PC-3 (cell line): ENCODE measurements at regions not wholly inside any gene's neighbourhood (a gene's known extent, or its start where the extent isn't known, plus 50 kb on each side); places are given as distances from the start of the nearest gene placed in this dataset.

ENCODE experiments used
- ATAC-seq: fragments of 200-7000 bp; cut with Tn5 transposase; 2 replicates; pipeline ENCODE4 v1.9.1; 2020; ENCODE audit warnings: mild to moderate bottlenecking, moderate library complexity
- BruUV-seq: library from RNA; stranded (reverse); fragments of 400-500 nt; replicated peaks from 2 replicates; lab custom pipeline; 2021; lab: Mats Ljungman, UMichigan
- CTCF ChIA-PET: fragments of 300-600 bp; sonication (Branson Sonifier 250); formaldehyde crosslinking; loops from one replicate; lab custom pipeline; 2022; ENCODE audit warnings: antibody characterized with exemption; lab: Charles Lee
- POLR2A ChIA-PET: fragments of 300-600 bp; sonication (Branson Sonifier 250); formaldehyde crosslinking; loops from one replicate; lab custom pipeline; 2022; ENCODE audit warnings: antibody characterized with exemption; ENCODE audit not compliant: unreplicated experiment; lab: Charles Lee
- DNase-seq: peaks from one replicate; pipeline ENCODE4 v3.0.0-alpha.2; 2015
- H2AFZ ChIP-seq: fragments of 300-600 bp; sonication (generic); 2 replicates; pipeline ENCODE4 v1.6.0; 2016; ENCODE audit warnings: antibody characterized with exemption, low read length
- H3F3A ChIP-seq: fragments of 300-600 bp; sonication (generic); one replicate; pipeline ENCODE4 v1.6.0; 2017; ENCODE audit warnings: antibody characterized with exemption, low read length, control low read depth, mild to moderate bottlenecking; ENCODE audit not compliant: unreplicated experiment
- H3K27ac ChIP-seq: fragments of 300-600 bp; sonication (generic); 2 replicates; pipeline ENCODE4 v1.5.1; 2016; ENCODE audit warnings: mild to moderate bottlenecking, low read length
- H3K27me3 ChIP-seq: fragments of 300-600 bp; sonication (generic); 2 replicates; pipeline ENCODE4 v1.6.1; 2016; ENCODE audit warnings: low read length, mixed read lengths
- H3K36me3 ChIP-seq: fragments of 300-600 bp; sonication (generic); 2 replicates; pipeline ENCODE4 v1.6.1; 2016; ENCODE audit warnings: low read depth, mixed run types, low read length, mixed read lengths
- H3K4me1 ChIP-seq: fragments of 300-600 bp; sonication (generic); 2 replicates; pipeline ENCODE4 v1.5.1; 2016; ENCODE audit warnings: low read length; ENCODE audit not compliant: insufficient read depth
- H3K4me2 ChIP-seq: fragments of 300-600 bp; sonication (generic); 2 replicates; pipeline ENCODE4 v1.6.0; 2016; ENCODE audit warnings: low read length
- H3K4me3 ChIP-seq: fragments of 300-600 bp; sonication (generic); 2 replicates; pipeline ENCODE4 v1.5.1; 2016; ENCODE audit warnings: mild to moderate bottlenecking, low read length, mixed read lengths
- H3K79me2 ChIP-seq: fragments of 300-600 bp; sonication (generic); 2 replicates; pipeline ENCODE4 v1.6.1; 2017; ENCODE audit warnings: low read length, mixed read lengths
- H3K9ac ChIP-seq: fragments of 300-600 bp; sonication (generic); 2 replicates; pipeline ENCODE4 v1.6.0; 2016; ENCODE audit warnings: mild to moderate bottlenecking, low read length
- H3K9me2 ChIP-seq: fragments of 300-600 bp; sonication (generic); replicated peaks from 2 replicates; pipeline ENCODE4 v1.6.1; 2016; ENCODE audit warnings: mixed run types, low read length, mixed read lengths
- H3K9me3 ChIP-seq: fragments of 300-600 bp; sonication (generic); 2 replicates; pipeline ENCODE4 v1.6.1; 2016; ENCODE audit warnings: low read length, mixed read lengths
- H4K20me1 ChIP-seq: fragments of 300-600 bp; sonication (generic); 2 replicates; pipeline ENCODE4 v1.6.1; 2016; ENCODE audit warnings: low read length, mixed read lengths
- EZH2 ChIP-seq: fragments of 300-600 bp; sonication (generic); IDR thresholded peaks from one replicate; pipeline ENCODE4 v1.6.1; 2017; ENCODE audit warnings: antibody characterized with exemption, mild to moderate bottlenecking, low read length; ENCODE audit not compliant: unreplicated experiment
- EZH2phosphoT487 ChIP-seq: fragments of 300-600 bp; sonication (generic); IDR thresholded peaks from 2 replicates; pipeline ENCODE4 v1.6.1; 2018; ENCODE audit warnings: mild to moderate bottlenecking, antibody characterized with exemption, low read length, borderline replicate concordance
- intact Hi-C: fragments of 100-400 bp; cut with micrococcal nuclease; formaldehyde crosslinking; loops from 2 replicates; pipeline ENCODE4 v1.9.0; 2023
- TF ChIP-seq, protein P1 (sequence below): fragments of 300-600 bp; sonication (generic); conservative IDR thresholded peaks from 2 replicates; pipeline ENCODE4 v1.5.1; 2017; ENCODE audit warnings: antibody characterized with exemption, low read depth, mild to moderate bottlenecking, low read length

- Histone ChIP-seq H3K9ac (no peak overlapping the region), H3K9me2 (no peaks in the 10 kb centered on the region), H3K36me3 (no peaks in the 10 kb centered on the region), H2AFZ (no peak overlapping the region), H3K4me3 (no peak overlapping the region), H3K9me3 (0 out of 2 replicates have a peak, but pooled peaks cover 5% of the 10 kb centered on the region), H3K27ac (no peak overlapping the region), H3K4me2 (no peak overlapping the region), H4K20me1 (no peaks in the 10 kb centered on the region), H3K79me2 (no peaks in the 10 kb centered on the region), H3K27me3 (no peaks in the 10 kb centered on the region), H3K4me1 (no peaks in the 10 kb centered on the region), H3F3A (no peaks in the 10 kb centered on the region)
- intact Hi-C loops: no loop called here
- ATAC-seq (no peak), DNase-seq (no peak)
- POLR2A ChIA-PET: no interaction called here
- CTCF ChIA-PET: no interaction called here
- BruUV-seq: no TSS peak
- TF ChIP-seq EZH2phosphoT487: no peak
- TF ChIP-seq EZH2: no peak
- TF ChIP-seq, protein P1, sequence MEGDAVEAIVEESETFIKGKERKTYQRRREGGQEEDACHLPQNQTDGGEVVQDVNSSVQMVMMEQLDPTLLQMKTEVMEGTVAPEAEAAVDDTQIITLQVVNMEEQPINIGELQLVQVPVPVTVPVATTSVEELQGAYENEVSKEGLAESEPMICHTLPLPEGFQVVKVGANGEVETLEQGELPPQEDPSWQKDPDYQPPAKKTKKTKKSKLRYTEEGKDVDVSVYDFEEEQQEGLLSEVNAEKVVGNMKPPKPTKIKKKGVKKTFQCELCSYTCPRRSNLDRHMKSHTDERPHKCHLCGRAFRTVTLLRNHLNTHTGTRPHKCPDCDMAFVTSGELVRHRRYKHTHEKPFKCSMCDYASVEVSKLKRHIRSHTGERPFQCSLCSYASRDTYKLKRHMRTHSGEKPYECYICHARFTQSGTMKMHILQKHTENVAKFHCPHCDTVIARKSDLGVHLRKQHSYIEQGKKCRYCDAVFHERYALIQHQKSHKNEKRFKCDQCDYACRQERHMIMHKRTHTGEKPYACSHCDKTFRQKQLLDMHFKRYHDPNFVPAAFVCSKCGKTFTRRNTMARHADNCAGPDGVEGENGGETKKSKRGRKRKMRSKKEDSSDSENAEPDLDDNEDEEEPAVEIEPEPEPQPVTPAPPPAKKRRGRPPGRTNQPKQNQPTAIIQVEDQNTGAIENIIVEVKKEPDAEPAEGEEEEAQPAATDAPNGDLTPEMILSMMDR: no peak
These were observed 195.4 kb upstream of the C1orf174 start for GRCh38 chr1:4095433-4095971.

DNA sequence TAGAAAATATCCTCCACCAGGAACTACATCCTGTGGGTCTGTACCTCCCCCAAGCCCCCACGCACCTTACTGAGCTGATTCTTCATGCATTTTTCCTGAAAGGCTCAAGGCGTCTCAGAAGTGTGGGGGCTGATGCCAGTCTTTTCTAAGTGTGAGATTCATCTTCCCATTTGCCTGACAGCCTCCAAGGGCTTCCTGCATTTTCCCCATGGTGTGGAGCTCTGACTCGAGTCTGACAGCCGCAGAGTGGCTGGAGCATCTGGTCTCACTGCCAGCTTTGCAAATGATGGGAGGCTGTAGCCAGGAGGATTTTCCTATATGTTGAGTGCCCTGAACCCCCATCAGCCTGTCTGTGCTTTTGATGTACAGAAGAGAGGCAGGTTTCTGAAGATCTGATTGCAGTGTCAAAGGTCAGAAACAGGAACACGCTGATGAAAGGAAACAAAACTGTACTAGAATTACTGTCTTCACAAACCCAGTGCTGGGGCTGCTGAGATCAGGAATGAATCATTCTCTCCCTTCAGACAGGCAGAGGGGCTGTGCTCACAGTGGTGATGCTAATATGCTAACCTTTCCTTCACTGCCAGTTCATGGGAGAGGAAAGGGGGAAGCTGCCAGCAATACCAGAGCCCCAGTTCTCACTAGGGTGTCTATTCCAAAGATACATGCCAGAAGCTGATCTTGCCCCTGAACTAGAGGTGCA lies 201.5 kb upstream of the C1orf174 start:
- Histone ChIP-seq H4K20me1 (no peaks in the 10 kb centered on the region), H3K4me1 (no peaks in the 10 kb centered on the region), H2AFZ (no peak overlapping the region), H3F3A (no peaks in the 10 kb centered on the region), H3K27ac (no peak overlapping the region), H3K9me3 (0 out of 2 replicates have a peak, but pooled peaks cover 5% of the 10 kb centered on the region), H3K79me2 (no peaks in the 10 kb centered on the region), H3K9ac (no peak overlapping the region), H3K27me3 (peaks cover 23% of the 10 kb centered on the region), H3K9me2 (no peaks in the 10 kb centered on the region), H3K36me3 (no peaks in the 10 kb centered on the region), H3K4me3 (no peak overlapping the region), H3K4me2 (no peak overlapping the region)
- intact Hi-C loops: no loop called here
- no TSS peak for BruUV-seq
- ATAC-seq (no peak), DNase-seq (no peak)
- ChIA-PET POLR2A (no interaction called here), CTCF (no interaction called here)
- TF ChIP-seq, protein P1: no peak
- TF ChIP-seq EZH2: no peak
- no peak for TF ChIP-seq EZH2phosphoT487

- no peak overlapping the region for H3K4me2 ChIP-seq
- H3F3A ChIP-seq: no peaks in the 10 kb centered on the region
- no peaks in the 10 kb centered on the region for H3K9me3 ChIP-seq
- H4K20me1 ChIP-seq: no peaks in the 10 kb centered on the region
- ChIA-PET CTCF (no interaction called here), POLR2A (no interaction called here)
- H3K9me2 ChIP-seq: no peaks in the 10 kb centered on the region
- no peak overlapping the region for H3K27ac ChIP-seq
- H3K79me2 ChIP-seq: no peaks in the 10 kb centered on the region
- H3K9ac ChIP-seq: no peak overlapping the region
- ATAC-seq (no peak), DNase-seq (no peak)
- H3K4me3 ChIP-seq: no peak overlapping the region
- TF ChIP-seq, protein P1: no peak
- TF ChIP-seq EZH2phosphoT487 (no peak), EZH2 (no peak)
- H2AFZ ChIP-seq: no peak overlapping the region
- no peaks in the 10 kb centered on the region for H3K36me3 ChIP-seq
- H3K27me3 ChIP-seq: peaks cover 58% of the 10 kb centered on the region
- intact Hi-C loops: no loop called here
- BruUV-seq: no TSS peak
- no peaks in the 10 kb centered on the region for H3K4me1 ChIP-seq
These were observed 205.3 kb upstream of the C1orf174 start for GRCh38 chr1:4105300-4105880.
